ENCODE measurements at regions not wholly inside any gene's neighbourhood (a gene's known extent, or its start where the extent isn't known, plus 50 kb on each side); places are given as distances from the start of the nearest gene placed in this dataset.
"Not testable (repeated sequence)": the region's sequence is repeated elsewhere in the genome, so short reads cannot be mapped to it uniquely, and the experiment has no call there.

DNA sequence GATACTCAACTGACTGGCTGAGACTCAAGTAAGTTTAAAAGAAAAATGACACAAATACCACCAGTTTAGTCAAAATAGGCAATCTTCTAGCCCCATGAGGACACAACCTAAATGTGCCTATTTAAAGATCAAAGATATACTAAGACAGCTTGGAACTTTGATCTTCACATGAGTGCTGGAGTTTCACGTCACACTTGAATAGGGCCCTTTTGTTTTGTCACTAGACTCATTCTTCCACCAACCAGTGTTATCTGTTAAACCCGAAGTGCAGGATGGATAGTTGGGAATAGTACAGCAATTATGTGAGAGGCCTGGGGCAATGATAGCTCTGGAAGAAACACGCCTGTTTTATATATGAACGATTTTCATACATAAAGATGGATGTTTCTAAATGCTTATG lies 792.8 kb upstream of the NUDT12 start:
- no peak for DNase-seq

DNA sequence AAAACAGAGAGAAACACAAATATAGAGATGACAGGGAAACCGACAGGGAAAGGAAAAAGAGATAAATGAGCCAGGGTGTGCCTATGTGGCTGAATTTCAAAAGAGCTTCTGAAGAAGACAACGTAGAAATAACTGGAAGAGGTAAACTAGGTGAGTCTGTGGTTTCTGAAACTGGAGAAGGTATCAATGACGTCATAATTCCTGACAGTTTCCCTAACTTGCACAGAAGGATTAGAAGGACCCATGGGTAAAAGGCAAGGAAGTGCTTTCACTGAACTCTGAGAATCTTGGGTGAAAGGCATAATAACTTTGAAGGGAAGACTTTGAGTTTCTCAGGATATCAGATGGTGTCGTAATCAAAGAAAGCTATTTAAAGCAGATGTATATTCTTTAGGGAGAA lies 790.8 kb upstream of the NUDT12 start:
- DNase-seq: no peak

DNA sequence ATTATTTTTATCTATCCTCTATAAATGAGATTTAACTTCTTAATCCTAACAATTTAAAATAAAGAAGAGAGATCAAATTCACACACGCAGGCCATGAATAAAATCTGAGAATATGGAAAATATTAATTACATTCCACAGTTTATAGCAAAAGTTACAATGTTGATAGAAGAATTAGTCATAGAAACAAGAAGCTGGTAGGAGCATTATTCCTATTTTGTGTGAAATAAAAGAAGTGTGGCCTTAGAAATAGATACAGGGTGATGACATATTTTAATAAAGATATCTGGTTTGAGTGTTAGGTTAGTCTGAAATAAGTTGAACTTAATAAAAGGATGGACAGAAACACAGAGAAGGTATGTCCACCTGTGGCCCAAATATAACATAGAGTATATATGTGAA lies 790.4 kb upstream of the NUDT12 start:
- no peak for DNase-seq

DNA sequence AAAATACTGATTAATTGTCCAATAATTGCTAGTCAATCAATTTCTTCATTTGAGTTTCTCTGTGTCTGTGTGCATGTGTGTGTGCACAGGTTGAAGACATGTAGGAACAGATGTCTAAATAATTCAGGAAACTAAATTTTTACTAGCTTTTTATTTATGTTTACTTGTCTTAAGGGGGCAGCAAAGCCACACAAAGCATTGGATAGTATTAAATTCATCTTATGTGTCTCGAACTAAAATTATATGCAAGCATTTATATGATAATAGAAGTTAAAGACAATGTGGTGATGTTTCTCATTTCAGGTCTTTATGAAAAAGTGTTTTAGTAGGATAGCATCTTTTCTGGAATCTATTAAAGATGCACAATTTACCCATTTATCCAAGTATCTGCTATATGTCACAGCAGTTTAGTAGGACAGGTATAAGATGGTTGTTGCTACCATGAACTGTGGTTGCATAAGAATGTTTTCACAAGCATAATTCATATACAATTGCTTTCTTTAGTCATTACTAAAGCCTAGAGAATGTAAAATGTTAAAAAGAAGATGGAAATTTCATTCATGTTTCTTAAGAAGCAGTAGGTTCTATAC lies 784.6 kb upstream of the NUDT12 start:
- no peak for DNase-seq

DNA sequence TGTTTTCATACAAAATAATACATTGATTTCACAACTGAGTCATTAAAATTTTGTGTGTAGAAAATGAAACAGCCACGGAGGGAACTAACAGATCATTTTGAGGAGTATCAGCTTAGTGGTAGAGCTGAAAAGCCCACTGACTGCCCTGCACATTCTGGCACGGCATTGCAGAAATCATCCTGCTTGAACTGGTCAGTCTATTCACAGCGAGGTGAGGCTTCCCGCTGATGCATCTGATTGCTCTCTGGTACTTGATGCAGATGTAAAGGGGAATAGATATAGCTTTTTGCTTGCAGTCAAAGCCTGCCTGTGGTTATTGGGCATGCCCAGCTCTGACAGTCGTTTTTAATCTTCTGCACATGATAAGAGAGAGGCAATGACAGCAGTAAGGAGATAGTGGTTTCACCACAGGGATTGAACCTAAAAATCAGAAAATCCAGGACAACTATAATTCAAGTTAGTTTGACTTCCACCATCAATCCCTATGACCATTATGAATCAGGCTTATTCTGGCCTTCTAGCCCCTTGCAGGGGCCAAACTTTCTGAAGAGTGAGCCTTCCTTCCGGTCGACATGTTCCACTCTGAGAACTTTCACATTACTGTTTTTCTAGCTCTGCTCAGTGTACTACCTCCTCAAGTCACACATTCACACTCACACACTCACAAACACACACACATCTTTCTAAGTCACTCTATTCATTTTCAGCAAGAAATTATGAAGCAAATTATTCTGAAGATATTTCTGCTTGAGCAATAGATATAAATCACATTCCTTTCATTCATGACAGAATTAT lies 782.8 kb upstream of the NUDT12 start:
- no peak for DNase-seq

DNA sequence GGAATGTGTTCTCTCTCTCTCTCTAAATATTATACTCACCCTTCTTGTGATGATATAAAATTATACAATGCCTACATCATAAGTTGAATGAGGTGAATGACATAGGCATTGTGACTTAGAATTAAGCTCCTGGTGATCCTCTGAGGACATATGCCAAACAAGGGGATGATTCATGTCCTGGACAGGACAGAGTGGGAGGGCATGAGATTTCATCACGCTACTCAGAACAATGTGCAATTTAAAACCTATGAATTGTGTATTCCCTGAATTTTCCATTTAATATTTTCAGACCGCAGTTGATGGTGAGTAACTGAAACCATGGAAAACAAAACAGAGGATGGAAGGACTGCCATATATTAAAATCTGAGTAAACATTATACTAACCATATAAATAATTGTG lies 782.2 kb upstream of the NUDT12 start:
- no peak for DNase-seq

DNA sequence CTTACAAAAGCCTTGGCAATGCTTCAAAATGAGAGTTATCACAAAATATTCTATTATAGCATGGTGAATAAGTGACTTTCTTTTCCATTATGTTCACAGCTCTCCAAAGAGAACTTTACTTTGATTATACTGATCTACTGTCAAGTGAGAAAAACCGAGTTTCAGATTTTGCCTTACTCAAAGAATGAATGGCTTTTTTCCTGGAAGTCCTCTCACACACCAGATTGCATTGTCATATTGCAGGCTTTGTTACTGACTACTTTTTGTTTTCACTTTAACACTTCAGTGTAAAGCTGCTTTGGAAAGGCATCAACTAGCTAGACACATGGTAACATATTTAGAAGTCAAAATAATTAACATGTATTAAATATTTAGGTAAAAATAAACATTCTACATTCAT lies 765.2 kb upstream of the NUDT12 start:
- DNase-seq: no peak

DNA sequence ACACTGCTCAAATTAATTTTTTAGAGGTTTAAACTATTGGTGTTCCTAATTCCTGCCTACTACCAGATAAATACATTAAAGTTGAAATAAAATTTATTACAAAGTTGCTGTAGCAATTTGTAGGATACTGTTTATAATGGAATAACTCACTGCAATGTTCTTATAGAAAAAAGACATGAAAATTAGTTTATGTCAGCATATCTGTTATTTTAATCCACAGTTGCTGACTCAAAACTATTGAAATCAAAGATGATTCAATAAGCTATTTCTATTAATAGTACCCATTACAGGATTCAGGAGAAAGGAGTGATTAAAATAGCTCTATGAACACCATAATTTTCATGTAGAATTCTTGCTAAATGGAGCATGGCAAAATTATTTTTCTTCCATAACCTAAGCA lies 764.4 kb upstream of the NUDT12 start:
- no peak for DNase-seq

DNA sequence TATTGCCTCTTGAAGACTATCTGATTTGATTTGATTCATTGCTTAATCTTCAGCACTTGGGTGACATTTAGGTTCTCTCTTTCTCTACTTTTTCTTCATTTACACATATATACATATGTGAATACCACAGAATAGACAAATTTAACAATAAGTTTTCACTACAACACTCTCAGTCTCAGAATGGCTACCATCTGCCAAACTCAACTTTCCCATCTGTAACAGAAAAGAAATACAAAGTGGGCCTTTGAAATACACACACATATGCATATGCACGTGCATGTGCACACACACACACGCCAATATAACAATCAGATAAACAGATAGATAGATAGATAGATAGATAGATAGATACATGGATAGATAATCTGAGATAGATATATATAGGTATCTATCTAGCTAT lies 762.8 kb upstream of the NUDT12 start:
- no peak for DNase-seq

DNA sequence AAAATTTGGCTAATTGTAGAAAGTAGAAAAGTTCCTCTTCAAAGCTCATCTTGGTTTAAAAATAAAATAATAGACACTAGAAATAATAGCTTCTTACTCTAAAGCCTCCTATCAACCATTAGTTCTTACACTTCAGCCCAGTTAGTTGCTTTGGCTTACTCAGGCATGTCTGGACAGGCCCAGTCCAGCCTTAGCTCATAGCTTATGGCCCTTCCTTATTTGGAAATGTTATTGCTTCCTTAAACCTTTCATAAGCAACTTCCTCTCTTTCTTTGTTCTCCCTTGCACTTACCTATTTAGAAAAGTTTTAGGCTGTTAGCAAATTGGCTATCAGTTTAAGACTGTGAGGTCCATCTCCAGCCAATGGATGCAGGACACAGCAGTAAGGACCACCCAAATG lies 754.1 kb upstream of the NUDT12 start:
- DNase-seq: not testable (repeated sequence)

DNA sequence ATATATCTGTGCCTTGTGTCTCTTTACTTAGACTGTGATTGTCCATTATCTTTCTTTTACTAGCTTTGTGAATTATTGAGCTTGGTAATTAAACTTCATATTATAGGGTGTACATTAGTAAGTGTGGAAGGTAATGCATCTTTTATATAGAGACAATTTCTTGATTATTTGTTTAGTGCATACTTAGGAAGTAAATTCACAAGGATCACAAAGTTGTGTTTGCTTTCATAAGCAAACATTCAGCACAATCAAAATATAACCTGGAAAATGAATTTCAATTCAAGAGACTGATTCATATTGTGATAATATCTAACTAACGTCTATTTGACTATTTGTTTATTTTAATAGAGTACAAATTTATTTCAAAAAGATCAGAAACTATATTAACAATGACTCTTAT lies 749.9 kb upstream of the NUDT12 start:
- no peak for DNase-seq

DNA sequence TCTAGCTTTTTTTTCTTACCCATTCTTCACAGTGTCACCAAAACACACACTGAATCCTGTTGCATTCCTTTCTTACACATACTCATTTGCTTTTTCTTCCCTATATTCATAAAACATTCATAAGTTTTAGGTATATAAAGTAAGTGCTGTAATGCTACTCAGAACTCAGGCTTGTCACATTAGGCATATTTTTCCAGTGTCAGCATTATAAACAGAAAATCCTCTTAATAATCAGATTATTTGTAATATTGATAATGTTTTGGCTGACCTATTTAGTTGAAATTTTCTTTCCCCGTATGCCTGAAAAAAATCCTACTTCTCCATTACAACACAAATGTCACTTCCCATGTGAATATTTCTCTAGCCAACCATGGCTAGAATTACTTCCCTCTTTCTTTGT lies 743.0 kb upstream of the NUDT12 start:
- no peak for DNase-seq

DNA sequence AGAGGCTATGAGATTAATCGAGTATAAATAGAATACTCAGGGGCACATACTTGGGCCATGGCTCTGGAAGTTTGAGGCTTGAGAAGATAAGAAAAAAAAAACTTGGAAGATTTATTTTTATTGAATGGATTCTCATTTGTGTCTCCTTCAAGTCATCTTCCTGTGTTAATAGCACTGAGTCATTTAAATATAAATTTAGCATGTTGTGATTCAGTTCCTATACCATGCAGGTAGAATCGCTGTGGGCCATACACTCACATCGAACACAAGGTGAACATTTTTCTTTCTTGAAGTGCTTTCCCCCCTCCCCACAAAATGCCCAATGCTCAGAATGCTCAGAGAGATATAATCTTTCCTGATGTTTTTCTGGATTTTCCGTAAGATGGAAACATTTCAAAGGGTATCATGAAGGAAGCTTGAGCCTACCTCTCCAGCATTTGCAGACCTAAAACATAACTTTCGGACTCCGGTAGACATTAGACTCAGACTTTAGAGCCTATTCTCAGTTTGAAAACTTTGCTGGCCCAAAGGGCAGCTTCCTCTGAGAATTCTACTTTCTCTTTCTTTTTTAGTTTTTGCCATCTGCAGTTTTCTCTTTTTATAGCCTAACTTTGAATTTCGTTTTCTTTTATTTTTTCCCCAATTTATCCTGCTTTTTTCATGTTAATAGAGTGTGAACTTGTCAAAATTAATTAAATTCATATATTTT lies 737.6 kb upstream of the NUDT12 start:
- DNase-seq: no peak

DNA sequence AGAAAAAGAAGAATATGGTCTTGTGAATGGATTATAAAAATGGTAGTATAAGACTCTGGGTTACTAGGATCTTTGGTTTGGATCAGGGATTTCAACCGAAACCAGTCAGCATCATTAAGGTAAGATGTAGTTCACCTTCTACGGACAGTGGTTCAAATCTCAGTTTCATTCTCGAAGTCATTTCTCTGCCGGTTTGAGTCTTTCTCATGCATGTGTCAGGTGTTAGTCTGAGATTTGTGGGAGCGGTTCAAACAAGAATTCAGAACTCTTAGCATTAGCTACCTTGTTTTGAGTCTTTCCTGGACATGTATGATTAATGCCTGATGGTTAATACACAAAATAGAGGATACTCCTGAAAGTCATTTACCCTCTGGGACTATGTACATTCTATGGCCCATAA lies 735.9 kb upstream of the NUDT12 start:
- DNase-seq: no peak

DNA sequence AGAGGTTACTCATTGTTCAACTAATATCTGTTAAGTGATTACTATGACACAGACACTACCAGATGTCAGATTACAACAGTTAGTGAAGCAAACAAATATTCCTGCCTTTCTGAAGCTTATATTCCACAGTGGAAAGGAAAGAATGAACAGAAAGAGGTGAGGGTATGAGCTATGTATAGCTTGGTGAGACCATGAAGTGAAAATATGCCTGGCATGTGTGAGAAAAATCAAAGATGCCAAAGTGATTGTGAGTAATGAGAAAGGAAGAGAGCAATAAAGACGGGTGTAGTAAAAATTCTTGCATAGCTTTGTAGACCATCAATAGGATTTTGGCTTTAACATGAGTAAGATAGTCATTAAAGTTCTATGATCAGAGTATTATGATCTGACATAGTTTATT lies 734.5 kb upstream of the NUDT12 start:
- DNase-seq: no peak

DNA sequence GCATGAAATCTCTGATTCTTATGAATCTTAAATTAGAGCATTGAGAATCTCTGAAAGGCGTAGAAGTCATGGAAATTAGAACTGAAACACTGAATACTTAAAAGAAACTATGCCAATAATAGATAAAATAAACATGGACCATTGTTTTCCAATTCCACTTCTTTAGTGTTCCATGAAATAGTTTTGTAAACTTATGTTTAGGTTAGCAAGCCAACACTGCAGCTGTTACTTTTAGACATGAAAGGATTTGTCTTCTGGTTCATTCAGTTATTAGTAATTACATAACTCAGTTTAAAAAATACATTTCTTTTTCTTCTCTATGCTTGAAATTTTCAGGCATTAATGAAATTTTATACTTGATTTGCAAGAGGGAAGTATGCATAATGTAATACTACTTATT lies 733.4 kb upstream of the NUDT12 start:
- DNase-seq: no peak

DNA sequence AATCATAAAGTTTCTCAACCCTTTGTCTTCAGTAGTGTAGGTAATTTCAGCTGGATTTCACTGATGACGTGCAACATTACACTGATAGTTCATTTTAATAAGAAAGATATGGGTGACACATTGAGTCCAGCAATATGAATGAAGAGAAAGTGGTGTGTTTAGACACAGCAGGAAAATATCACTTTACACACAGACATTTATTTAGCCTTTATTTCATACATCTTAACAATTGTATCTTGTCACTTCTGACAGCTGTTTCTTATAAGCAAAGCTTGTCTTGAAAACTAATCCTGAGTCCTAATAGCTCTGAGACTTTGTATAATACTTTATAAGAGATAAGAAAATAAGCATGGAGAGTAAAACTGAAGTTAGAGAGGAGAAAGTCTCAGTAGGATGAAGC lies 720.5 kb upstream of the NUDT12 start:
- DNase-seq: no peak

DNA sequence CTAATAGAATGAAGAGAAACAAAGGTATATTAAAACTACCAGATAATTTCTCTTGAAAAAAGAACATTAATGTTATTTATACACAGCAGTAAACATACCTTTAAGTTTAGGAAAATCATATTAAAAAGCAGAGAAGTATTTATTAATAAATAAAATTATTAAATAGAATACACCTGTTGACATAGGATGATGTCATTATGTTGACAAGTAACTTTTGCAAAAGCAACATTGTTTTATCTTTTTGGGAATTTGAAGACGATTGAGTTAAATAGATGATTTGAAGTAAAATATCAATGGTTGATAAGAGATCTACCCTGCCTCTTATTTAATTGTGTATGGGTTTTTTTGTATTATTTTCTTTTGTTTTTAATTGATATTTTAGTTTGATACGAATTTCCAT lies 711.1 kb upstream of the NUDT12 start:
- DNase-seq: no peak

DNA sequence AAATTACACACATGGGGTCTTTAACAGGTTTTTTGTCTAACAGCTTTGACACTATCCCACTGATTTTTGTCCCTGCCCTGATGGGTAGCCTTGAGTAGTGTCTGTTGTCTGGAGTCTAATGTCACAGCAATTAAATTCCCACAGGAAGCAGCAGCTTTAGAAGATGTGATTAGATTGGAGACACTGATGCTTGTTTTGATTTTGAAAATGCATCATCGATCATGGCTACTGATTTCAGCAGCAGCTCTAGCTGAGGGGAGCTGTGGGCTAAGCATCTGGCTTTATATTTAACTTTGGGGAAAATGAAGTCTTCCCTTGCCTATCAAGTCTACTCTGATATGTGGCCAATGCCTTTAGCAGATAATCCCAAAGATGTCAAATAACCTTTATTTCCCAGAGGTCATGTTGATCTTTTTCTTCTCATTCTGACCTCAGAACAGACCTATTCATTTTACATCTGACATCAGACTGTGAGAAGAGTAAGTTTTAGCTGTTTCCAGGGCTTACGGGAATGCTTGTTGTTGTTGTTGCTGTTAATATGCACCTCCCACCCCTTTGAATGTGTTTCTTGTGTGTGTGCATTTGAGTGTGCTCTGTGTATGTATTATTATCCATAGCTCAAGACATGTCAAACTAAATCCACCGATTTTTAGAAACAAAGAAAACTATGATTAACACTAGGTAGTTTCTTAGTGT lies 704.9 kb upstream of the NUDT12 start:
- DNase-seq: no peak

DNA sequence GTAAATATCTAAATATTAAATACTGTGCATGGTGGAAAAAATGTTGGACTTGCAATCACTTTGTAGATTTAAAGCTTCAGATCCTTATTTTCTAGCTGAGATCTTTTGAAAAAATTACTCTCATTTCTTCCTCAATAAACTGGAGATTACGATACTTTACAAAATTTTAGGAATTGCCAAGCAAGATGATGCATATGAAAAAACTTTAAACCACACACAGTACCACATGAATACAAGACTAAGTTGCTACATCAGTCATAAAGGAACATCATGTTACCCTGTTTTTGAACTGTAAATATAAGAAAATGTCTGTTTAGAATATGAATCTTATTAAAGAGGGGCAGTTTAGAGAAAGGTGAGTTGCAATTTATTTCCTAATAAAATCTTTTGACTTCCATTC lies 703.6 kb upstream of the NUDT12 start:
- DNase-seq: no peak

DNA sequence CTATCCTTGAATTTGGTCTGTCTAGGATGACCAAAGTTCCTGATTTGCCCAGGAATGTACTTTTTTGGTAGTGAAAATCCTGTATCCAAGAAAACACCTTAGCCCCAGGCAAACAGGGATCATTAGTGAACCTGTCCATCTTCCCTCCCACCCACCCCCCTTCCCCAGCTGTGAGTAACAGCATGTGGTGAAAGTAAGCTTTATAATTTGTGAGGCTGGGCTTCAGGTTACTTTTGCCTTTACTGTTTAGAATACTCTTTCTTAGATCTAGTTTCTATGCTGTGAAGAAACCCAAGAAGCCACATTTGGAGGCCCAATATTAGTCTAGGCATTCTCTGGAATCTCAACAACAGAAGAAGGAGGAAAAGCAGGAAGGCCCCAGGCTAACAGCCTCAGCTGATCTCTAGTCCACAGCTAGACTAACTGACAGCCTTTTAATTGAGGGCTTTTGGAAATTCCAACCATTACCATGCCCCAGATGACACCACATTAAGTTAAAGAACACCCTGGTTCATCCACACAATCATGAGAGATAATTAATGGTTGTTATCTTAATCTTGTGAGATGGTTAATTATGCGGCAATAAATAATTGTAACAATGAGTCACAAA lies 703.0 kb upstream of the NUDT12 start:
- no peak for DNase-seq

DNA sequence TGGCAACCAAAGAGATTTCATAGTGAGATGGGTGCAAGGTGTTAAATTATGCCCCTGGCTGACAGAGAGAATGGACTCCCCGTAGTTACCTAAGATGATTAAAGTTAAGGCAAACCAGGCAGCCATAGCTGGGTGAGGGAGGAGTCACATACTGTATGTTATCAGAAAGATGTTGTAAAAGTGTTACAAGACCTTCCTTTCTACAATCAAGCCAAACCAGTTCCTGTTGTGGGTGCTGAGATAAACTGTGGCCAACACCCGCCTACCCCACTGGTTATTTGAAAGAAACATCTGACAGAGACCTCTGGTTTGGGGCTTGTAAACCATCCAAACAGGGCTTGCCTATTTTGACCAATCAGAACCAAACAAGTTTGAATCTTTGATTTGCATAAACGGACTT lies 684.7 kb upstream of the NUDT12 start:
- no peak for DNase-seq

DNA sequence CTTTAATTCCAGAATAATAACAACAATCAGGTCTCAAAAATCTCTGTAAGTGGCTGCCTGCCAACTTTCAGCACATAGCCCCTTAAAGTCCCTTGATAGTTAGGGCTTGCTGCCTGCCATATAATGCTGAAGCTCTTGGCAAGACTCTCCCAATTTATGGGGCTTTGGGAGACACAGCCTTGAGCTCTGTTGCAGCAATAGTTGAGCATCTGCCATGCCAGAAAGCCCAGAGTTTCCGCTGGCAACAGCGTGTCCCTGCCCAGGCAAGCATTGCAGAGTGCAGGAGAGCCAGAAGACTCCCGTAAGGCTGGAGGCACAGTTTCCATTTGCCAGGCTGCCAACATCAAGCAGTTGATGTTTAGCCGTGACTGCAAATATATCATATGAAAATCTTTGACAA lies 678.5 kb upstream of the NUDT12 start:
- DNase-seq: no peak
